OCI-LY3 (cell line): ENCODE measurements at regions not wholly inside any gene's neighbourhood (a gene's known extent, or its start where the extent isn't known, plus 50 kb on each side); places are given as distances from the start of the nearest gene placed in this dataset.

ENCODE experiments used
- EZH2phosphoT487 ChIP-seq: fragments of 200-600 bp; shearing (Covaris generic); IDR thresholded peaks from 2 replicates; pipeline ENCODE4 v1.6.1; 2018; ENCODE audit warnings: antibody characterized with exemption, mixed run types, low read depth
- TF ChIP-seq, protein P1 (sequence below): fragments of 200-600, 300-600 bp; sonication (generic); IDR thresholded peaks from 2 replicates; pipeline ENCODE4 v1.5.1; 2014; ENCODE audit warnings: antibody characterized with exemption, low read length, low read depth

DNA sequence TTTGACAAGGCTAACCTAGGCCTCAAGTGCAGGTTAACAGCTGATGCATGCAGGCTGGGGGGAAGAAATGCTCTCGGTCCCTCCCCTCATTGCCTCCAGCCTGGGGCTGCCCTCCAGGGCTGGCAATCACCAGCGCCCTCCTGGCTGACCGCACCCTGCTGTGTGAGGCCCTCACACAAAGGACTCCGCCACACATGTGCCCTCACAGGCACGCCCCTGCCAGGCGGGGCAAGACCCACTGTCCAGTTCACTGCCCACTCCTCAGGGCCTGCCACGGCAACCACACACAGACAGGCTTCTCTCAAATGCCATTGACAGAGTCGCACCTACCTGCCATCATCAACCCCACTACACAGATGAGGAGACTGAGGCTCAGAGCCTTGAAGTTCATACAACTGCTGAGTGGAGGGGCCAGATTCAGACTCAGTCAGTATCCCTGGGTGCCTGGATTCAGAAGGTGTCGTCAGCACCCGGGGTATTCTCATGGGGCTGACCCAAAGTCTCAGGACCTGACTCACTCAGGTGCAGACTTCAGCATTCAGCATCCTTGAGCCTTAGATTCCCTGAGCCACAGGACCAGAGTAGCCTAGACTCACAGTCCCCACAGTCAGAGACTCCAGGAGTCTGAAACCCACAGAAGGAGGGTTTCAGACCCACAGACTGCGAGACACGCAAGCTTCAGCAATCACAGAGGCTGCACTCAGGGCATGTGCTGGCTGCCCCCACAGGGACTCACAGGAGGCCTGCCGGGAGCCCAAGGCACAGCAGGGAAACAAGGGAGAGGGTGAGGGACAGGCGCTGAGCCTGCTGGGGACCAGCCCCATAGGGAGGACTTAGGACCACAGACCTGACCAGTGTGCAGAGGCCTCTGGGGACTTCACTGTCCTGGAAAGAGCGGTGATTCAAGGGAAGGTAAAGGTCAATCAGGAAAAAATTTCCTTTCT, 458.0 kb downstream of the MATN1 start:
- TF ChIP-seq, protein P1, sequence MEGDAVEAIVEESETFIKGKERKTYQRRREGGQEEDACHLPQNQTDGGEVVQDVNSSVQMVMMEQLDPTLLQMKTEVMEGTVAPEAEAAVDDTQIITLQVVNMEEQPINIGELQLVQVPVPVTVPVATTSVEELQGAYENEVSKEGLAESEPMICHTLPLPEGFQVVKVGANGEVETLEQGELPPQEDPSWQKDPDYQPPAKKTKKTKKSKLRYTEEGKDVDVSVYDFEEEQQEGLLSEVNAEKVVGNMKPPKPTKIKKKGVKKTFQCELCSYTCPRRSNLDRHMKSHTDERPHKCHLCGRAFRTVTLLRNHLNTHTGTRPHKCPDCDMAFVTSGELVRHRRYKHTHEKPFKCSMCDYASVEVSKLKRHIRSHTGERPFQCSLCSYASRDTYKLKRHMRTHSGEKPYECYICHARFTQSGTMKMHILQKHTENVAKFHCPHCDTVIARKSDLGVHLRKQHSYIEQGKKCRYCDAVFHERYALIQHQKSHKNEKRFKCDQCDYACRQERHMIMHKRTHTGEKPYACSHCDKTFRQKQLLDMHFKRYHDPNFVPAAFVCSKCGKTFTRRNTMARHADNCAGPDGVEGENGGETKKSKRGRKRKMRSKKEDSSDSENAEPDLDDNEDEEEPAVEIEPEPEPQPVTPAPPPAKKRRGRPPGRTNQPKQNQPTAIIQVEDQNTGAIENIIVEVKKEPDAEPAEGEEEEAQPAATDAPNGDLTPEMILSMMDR, result no peak
- TF ChIP-seq EZH2phosphoT487, result no peak
